CD4-positive, alpha-beta T cell treated with Interleukin-10 for 1 hour (primary cell): ENCODE measurements at regions not wholly inside any gene's neighbourhood (a gene's known extent, or its start where the extent isn't known, plus 50 kb on each side); places are given as distances from the start of the nearest gene placed in this dataset.

Experiments
- DNase-seq: peaks from one replicate; pipeline ENCODE4 v3.0.0-alpha.2; 2020

- DNase-seq = no peak
Measured at GRCh38 chr6:40715570-40716403, 128.6 kb upstream of the LRFN2 start.

DNA sequence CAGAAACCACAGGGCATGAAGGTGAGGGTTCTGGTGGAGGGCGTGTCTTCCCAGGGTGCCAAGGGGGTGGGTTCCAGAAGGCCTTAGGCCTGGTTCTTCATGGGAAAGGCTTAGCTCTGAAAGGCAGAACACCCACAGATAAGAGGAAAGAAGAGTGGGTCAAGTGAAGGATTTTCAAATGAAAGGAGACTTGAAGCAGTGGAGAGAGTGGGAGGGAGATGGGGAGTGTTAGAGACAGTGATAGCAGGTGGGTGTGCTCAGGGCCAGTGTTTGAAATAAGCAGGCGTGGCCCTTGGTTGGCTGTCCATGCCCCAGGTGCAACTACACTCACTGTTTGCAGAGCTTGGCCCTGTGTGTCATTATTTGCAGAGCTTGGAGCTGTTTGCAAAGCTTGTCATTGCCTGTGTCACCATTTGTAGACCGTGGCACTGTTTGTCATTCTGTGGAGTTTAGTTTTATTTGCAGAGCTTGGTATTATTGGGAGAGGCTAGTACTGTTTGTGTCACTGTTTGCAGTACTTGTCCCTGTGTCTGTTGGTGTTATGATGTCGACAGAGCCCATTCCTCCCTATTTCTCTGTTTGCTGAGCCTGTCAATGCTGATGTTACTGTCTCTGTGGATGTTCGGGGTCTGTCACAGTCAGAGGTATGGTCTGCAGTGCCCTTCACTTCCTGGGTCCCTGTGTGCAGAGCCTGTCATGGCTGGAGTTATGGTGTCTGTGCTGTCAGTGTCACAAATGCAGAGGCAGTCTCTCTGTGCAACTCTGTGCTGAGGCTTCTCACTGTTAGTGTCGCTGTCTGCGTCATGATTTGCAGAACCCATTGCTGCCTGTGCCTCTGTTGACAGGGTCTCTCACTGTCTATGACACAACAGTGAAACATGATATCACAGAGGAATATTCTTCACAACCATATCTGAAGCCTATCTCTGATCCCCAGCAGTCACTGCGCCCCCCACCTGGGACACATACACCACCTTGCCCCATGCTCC lies 127.7 kb upstream of the LRFN2 start:
- DNase-seq = no peak

DNA sequence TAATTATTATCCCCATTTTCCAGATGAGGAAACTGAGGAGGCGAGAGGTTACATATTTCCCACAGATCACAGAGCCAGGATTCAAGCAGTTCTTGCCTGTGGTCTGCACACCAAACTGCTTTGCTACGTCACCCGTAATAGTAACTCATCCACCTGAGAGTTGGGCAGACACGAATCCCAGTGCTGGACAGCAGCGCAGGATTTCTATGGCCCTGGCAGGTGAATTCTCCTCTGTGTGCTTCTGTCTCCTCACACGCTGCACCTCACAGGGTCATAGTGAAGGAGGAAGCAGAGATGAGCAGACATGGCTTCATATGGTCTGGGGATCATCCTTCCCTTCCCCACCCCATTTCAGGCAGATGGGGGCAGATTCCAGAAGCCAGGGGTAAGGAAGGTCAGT lies 127.0 kb upstream of the LRFN2 start:
- DNase-seq = no peak

GRCh38 chr6:40713002-40713719 lies 126.0 kb upstream of the LRFN2 start:
- no peak for DNase-seq

DNA sequence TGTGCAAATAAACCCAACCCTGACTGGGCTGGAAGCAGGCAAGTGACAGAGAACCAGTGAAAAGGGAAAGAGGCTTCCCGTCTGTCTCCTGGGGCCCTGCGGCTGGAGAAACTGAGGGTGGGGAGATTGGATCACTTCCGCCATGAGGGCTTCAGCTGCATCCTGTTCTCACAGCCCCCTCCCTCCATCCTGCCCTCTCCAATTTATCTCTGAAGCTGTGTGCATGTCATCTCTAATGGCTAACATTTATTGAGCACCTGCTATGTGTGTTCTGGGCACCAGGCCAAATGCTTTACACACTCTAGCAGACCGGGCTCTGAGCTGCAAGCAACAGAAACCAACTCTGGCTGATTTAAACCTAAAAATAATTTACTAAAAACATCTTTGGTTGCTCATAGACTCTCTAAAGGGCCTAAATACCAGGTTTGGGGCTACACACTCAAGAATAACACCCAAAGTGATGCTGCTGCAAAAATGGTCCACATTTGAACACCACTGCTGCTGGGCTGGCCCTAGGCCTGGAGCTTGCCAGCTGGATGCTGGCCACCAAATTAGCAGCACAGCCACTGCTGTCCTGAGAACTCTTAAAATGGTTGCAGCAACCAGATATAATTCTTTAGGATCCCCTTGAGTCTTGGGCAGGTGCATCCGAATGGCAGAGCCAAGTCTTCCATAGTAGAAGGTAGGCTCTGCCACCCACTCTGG lies 123.6 kb upstream of the LRFN2 start:
- no peak for DNase-seq

GRCh38 chr6:40708049-40708448 lies 120.9 kb upstream of the LRFN2 start:
- no peak for DNase-seq

DNA sequence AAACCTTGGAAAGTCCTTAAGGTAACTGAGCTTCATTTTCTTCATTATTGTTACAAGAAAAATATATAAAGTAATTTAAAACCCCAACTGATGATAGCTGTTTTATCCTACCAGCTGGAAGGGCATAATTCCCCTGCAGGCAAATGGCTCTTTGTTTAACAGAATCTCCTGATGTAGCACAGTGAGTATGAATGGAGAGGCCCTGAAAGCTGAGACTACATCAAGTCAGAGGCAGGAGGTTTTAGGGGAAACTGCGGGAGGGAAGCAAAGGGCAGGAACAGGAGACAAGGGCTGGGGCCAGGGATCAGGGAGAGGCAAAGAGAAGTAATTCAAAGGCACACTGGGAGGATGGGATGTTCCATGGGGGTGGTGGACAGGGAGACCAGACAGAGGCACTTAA lies 119.0 kb upstream of the LRFN2 start:
- no peak for DNase-seq

DNA sequence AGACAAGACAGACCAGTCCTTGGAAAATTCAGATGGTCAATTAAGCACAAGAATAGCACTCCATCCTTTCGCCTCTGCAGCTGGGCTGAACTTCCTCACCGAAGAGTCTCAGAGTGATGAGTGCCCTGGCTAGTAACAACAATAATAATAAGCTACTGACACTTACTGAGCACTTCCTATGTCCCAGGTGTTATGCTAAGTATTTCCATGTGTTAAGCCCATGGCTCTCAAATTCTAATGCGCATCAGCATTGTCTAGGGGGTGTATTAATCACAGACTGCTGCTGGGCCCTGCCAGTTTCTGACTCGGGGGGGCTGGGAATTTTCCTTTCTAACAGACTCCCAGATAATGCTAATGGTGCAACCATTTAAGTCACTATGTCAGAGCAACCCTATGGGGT lies 118.2 kb upstream of the LRFN2 start:
- no peak for DNase-seq

- DNase-seq = no peak
Measured at GRCh38 chr6:40701352-40702007, 114.3 kb upstream of the LRFN2 start.

- DNase-seq = no peak
Measured at GRCh38 chr6:40700006-40700580, 112.9 kb upstream of the LRFN2 start.

DNA sequence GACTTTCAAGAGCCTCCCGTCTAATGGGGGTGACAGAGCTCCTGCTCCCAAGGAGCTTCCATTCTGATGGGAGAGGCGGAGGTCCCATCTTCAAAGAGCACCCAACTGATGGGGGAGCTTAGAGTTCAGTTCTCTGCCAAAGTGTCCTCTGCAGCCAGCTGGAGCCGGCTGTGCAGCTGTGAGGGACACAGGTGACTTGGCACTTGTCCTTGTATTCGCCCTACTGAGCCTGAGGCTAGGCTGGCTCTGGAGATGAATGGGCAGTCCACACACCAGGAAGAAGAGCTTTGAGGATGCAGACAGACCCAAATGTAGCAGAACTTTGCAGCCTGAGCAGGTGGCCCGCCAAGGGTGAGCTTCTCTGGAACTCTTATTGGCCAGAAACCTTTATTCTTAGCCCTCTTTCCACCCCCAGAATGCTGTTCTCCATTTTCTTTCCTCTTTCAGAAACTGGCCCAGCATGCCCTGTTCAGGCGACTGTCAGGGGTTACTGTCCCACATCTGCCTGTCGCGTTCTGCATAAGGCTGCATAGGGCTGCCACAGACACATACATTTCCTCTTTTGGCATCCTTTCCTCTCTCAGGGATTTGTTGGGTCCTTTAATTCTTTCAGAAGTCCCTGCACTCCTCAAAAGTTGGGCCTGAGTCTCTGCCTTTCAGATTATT lies 108.7 kb upstream of the LRFN2 start:
- DNase-seq = no peak

DNA sequence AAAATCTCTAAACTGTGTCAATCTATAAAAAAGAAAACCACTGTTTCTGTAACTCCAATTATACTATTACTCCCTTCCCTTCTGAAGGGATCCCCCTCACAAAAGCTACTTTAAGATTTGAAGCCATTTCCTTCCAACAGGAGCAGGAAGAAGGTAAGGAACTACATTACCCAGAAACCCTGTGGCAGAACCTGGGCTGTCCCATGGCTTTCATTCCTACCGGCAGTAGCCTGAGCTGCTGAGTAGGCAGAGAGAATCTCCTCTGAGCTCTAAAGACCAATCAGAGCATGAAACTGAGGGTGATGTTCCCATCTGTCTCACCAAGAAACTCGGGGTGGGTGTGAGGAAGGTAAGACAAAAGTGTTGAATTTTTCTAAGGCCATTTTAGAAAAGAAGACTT lies 108.0 kb upstream of the LRFN2 start:
- no peak for DNase-seq

DNA sequence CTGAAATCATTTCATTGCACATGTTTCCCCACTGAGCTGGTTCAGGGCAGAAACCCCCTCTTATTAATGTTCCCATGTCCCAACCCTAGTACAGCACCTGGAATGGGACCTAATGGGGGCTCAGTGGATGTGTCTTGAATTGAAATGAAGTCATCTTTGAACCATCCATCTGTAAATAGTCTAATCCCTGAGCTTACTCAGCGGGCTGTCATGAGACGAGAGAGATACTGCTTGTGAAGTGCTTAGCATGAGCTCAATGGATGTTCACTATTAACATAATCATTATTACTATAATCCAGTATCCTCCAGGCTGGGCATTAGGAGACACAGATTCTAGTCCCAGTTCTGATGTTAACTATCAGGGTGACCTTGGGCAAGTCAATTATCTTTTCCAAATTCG lies 106.6 kb upstream of the LRFN2 start:
- DNase-seq = no peak

DNA sequence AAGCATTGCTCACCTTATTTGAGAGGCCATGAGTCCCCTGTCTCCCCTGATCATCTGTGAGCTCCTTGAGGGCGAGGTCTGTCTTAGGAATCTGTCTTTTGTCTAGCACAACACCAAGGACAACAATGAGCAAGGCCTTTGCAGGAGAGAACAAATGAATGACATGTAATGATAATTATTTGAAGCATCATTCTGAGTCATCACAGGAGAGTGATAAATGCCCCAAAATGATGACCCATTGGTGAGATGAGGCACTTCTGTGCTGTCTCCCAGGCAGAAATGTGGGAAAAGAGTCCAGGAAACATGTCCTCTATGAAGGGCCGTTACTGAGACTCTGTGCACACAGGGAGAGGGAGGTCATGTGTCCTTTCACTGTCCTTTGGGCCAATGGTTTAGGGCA lies 105.2 kb upstream of the LRFN2 start:
- DNase-seq = no peak

DNA sequence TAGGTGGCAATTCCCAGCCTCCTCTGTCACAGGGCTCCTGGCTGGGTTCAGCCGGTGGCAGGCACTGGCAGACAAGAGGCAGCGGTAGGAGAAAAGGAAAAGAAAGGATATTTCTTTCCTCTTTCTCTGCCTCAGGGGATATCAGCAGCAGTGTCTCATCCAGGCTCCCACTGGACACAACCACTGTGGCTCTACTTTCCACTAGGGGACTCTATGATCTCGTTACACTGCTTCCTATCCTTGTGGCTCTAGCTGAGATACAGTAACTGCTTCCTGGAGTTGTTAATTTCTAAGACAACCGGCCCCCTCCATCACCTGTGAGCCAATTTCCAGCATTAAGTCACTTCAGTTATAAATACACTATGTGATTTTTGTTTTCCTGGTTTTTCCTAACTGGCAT lies 102.0 kb upstream of the LRFN2 start:
- DNase-seq = no peak

DNA sequence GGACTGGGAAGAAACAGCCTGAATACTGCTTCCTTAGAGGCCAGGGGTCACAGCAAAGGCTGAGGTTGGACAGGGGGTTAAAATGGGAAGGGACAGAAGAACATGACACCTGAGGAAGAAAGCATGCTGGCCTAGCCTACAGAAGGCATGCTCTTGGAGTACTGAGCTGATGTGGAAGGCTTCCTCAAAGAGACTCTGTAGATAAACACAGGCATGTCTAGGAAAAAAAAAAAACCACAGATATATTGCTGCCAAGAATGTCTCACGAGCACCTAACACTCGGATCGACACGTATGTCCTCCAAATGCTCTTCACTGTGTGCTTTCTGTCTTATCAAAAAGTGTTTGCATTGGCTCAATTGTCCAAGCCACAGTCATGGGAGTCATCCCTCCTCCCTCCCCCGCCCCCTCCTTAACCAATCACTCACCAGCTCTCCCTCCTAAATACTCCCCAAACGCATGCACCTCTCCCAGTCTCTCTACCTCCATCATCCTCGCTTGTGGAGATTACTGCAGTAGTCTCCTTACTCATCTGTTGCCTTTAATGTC lies 101.1 kb upstream of the LRFN2 start:
- no peak for DNase-seq

DNA sequence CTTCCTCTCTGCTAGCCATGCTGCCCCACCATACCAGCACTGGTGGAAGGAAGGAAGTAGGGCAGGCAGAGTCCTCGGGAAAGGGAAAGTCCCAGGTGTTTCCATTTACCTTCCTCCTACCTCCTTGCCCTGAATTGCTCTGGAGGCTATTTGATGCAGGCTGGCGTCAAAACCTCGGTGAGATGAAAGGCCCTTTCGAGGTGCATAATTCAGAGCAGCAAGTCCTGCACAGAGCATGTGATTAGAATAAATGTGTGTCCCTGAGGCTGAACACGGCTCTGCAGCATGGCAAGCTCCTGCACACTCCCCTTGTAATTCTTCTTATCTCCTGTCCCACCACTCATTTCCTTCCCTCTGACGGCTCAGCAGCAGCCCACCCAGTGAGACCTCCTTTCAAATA lies 98.7 kb upstream of the LRFN2 start:
- no peak for DNase-seq

DNA sequence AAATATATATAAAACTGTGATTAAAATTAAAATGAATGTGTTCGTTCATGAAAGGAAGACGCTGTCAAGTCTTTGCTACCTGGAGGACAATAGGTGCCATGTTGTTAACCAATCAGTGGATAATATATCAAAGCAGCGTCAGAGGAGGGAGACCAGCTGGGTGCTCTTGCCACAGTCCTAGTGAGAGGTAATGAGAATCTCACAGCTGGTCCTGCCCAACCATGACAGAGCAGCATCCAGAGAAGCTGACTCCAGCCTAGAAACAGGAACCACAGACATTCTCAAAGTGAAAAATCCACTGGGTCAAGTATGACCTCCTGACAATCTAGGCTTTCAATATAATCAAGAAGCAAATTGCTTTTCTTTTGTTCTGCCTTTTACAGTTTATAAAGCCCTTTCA lies 94.5 kb upstream of the LRFN2 start:
- DNase-seq = no peak

DNA sequence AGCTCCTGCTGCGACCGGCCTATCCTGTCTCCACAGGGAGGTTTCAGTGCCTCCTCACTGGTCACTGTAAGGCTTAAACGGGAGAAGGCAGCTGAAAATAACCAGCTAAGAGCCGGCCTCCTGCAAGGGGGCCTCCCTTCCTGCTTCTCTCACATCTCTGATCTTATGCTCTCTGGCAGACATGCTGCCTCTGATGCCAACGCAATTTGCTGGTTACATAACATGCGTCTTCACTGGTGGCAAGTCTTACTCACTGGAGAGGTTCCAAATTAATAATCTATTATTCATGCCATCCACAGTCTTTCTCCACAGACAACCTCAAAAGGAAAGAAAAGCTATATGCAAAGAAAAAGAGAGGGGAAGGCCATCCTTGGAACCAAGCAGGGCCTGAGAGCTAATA lies 91.8 kb upstream of the LRFN2 start:
- no peak for DNase-seq

GRCh38 chr6:40674170-40674569 lies 87.0 kb upstream of the LRFN2 start:
- DNase-seq = no peak

GRCh38 chr6:40672087-40672486 lies 84.9 kb upstream of the LRFN2 start:
- DNase-seq = no peak
